ENCODE measurements at regions not wholly inside any gene's neighbourhood (a gene's known extent, or its start where the extent isn't known, plus 50 kb on each side); places are given as distances from the start of the nearest gene placed in this dataset.

- no peaks in the 10 kb centered on the region for H3K9me3 ChIP-seq
- intact Hi-C loops (cut with DNase I; ENCODE audit: low total_unique reads) = no loop called here
- DNase-seq = no peak
- no peak overlapping the region for H3K27ac ChIP-seq
- H3K4me3 ChIP-seq = no peak overlapping the region
- peaks cover 0 to 8% (median 0%) of the 10 kb centered on the region in 4 donors for H3K4me1 ChIP-seq
- no peaks in the 10 kb centered on the region for H3K27me3 ChIP-seq
- TF ChIP-seq, protein P1, sequence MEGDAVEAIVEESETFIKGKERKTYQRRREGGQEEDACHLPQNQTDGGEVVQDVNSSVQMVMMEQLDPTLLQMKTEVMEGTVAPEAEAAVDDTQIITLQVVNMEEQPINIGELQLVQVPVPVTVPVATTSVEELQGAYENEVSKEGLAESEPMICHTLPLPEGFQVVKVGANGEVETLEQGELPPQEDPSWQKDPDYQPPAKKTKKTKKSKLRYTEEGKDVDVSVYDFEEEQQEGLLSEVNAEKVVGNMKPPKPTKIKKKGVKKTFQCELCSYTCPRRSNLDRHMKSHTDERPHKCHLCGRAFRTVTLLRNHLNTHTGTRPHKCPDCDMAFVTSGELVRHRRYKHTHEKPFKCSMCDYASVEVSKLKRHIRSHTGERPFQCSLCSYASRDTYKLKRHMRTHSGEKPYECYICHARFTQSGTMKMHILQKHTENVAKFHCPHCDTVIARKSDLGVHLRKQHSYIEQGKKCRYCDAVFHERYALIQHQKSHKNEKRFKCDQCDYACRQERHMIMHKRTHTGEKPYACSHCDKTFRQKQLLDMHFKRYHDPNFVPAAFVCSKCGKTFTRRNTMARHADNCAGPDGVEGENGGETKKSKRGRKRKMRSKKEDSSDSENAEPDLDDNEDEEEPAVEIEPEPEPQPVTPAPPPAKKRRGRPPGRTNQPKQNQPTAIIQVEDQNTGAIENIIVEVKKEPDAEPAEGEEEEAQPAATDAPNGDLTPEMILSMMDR (IDR thresholded peaks at IDR 0.05) = no peak
- no peaks in the 10 kb centered on the region for H3K36me3 ChIP-seq
Observed at GRCh38 chr17:72273289-72274056, 152.7 kb downstream of the SOX9 start.

GRCh38 chr17:72274614-72275013 is 153.8 kb downstream of the SOX9 start:
- no peaks in the 10 kb centered on the region for H3K27me3 ChIP-seq
- peaks cover 0 to 8% (median 0%) of the 10 kb centered on the region in 4 donors for H3K4me1 ChIP-seq
- H3K4me3 ChIP-seq = no peak overlapping the region
- H3K27ac ChIP-seq = no peak overlapping the region
- intact Hi-C loops (cut with DNase I; ENCODE audit: low total_unique reads) = no loop called here
- no peak for DNase-seq
- TF ChIP-seq, protein P1 (IDR thresholded peaks at IDR 0.05) = no peak
- H3K9me3 ChIP-seq = no peaks in the 10 kb centered on the region
- H3K36me3 ChIP-seq = no peaks in the 10 kb centered on the region

DNA sequence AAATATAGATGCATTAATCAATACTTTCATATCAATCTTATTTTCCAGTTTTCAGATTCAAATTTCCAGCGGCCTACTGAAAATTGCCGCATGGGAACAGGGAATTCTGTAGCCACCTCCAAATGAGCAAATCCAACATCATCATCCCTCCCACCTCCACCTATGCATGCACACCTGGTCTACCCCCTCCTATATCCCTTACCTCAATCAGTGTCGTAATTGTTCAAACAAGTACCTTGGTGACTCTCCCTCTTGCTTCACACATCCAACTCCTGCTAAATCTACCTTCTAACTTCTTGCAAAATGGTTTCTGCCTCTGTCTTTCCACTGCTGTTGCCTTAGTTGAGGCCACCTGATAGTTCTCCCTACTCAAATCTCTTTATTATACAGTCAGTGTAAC is 160.1 kb downstream of the SOX9 start:
- Histone ChIP-seq H3K4me1 (no peaks in the 10 kb centered on the region), H3K27me3 (no peaks in the 10 kb centered on the region), H3K27ac (no peak overlapping the region), H3K9me3 (no peaks in the 10 kb centered on the region), H3K36me3 (no peaks in the 10 kb centered on the region), H3K4me3 (no peak overlapping the region)
- TF ChIP-seq, protein P1 (IDR thresholded peaks at IDR 0.05) = no peak
- DNase-seq = no peak
- intact Hi-C loops (cut with DNase I; ENCODE audit: low total_unique reads) = no loop called here

DNA sequence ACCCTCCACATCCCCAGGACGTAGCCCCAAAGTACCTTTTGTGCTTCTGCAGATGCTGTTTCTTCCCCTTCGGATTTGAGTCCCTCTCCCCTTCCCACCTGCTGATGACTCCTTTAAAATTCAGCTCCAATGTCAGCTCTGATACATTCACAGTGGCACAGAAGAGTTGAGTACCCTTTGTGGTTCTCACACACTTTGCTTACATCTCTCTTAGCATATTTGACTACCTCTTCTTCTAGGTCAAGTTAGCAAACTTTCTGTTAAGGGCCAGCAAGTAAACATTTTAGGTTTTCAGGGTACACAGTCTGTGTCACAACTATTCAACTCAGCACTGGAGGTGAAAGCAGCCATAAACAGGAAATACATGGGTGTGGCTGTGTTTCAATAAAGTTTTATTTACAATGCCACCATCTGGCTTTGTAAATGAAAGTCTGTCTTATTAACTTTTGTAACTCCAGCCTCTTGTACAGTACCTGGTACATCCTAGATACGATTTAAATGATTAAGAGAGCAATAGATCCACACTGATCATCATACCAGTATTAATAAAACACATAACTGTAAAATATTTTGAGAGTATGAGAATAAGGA is 161.7 kb downstream of the SOX9 start:
- Histone ChIP-seq H3K9me3 (no peaks in the 10 kb centered on the region), H3K4me1 (no peaks in the 10 kb centered on the region), H3K36me3 (no peaks in the 10 kb centered on the region), H3K27me3 (no peaks in the 10 kb centered on the region), H3K27ac (no peak overlapping the region), H3K4me3 (no peak overlapping the region)
- intact Hi-C loops (cut with DNase I; ENCODE audit: low total_unique reads) = no loop called here
- no peak for DNase-seq
- TF ChIP-seq, protein P1 (IDR thresholded peaks at IDR 0.05) = no peak

DNA sequence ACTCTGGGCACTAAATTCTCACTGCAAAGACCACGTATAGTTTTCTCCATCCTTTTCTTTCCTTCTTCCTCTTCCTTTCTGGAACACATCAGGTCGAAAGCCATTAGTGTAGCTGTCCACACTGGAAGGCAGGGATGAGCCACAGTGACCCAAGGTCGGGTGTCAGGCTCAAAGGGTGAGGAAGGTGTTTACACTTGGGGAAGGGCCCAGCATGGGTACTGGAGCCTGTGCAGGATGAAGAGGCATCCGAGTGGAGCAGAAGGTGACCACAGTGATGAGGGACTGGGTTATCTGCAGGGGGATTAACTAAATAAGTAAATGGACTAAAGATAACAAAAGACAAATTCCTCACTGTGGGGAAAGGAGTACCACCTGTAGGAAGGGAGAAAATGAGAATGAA is 164.0 kb downstream of the SOX9 start:
- Histone ChIP-seq H3K9me3 (no peaks in the 10 kb centered on the region), H3K4me1 (no peaks in the 10 kb centered on the region), H3K4me3 (no peak overlapping the region), H3K27me3 (no peaks in the 10 kb centered on the region), H3K36me3 (no peaks in the 10 kb centered on the region), H3K27ac (no peak overlapping the region)
- TF ChIP-seq, protein P1 (IDR thresholded peaks at IDR 0.05) = no peak
- DNase-seq = no peak
- intact Hi-C loops (cut with DNase I; ENCODE audit: low total_unique reads) = no loop called here
